ENCODE measurements at regions not wholly inside any gene's neighbourhood (a gene's known extent, or its start where the extent isn't known, plus 50 kb on each side); places are given as distances from the start of the nearest gene placed in this dataset.

DNA sequence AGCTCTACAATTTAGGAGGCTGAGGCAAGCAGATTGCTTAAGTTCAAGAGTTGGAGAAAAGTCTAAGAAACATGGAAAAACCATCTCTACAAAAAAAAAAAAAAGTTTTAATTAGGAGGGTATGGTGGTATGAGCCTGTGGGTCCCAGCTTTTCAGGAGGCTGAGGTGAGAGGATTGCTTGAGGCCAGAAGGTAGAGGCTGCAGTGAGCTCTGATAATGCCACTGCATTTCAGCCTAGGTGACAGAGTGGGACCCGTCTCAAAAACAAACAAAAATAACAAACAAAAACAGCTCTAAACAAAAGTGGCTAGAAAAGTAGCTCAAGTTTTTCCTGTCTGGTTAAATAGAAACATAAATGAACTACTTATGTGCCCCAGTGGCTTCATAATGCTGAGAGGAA, 2133.6 kb upstream of the DEFB115 start:
- ChIA-PET POLR2A (no interaction called here), CTCF (no interaction called here)

More for the DNA sequence above, 2133.6 kb upstream of the DEFB115 start:
- DNase-seq (ENCODE audit: low read depth, low spot score), result no peak
- TF ChIP-seq CTCF (IDR thresholded peaks at IDR 0.05; ENCODE audit: insufficient read depth, low read length, missing control alignments), result no peak
- no peak overlapping the region for H3K4me3 ChIP-seq (ENCODE audit: low read depth, low read length)
